IgD-negative memory B cell (primary cell): ENCODE measurements at regions not wholly inside any gene's neighbourhood (a gene's known extent, or its start where the extent isn't known, plus 50 kb on each side); places are given as distances from the start of the nearest gene placed in this dataset.

Source experiments
- H3K27ac Mint-ChIP-seq, 3 donors: one replicate each; pipeline ENCODE4 v1.8.0; 2020 to 2022; ENCODE audit warnings: mild to moderate bottlenecking in 3 of 3, mixed read lengths in 3 of 3, moderate library complexity in 1 of 3
- H3K27me3 Mint-ChIP-seq: one replicate; pipeline ENCODE4 v1.8.0; 2021; ENCODE audit warnings: mixed read lengths
- H3K36me3 Mint-ChIP-seq: one replicate; pipeline ENCODE4 v1.8.0; 2020; ENCODE audit warnings: mild to moderate bottlenecking, mixed read lengths
- H3K4me1 Mint-ChIP-seq, 3 donors: one replicate each; pipeline ENCODE4 v1.8.0; 2020 to 2022; ENCODE audit warnings: mixed read lengths in 3 of 3, mild to moderate bottlenecking in 1 of 3
- H3K4me3 Mint-ChIP-seq, 4 donors: one replicate each; pipeline ENCODE4 v1.8.0; 2020 to 2022; ENCODE audit warnings: mild to moderate bottlenecking in 4 of 4, mixed read lengths in 4 of 4, moderate library complexity in 3 of 4
- H3K9me3 Mint-ChIP-seq, 3 donors: one replicate each; pipeline ENCODE4 v1.8.0; 2020 to 2021; ENCODE audit warnings: mixed read lengths in 3 of 3, mild to moderate bottlenecking in 1 of 3

DNA sequence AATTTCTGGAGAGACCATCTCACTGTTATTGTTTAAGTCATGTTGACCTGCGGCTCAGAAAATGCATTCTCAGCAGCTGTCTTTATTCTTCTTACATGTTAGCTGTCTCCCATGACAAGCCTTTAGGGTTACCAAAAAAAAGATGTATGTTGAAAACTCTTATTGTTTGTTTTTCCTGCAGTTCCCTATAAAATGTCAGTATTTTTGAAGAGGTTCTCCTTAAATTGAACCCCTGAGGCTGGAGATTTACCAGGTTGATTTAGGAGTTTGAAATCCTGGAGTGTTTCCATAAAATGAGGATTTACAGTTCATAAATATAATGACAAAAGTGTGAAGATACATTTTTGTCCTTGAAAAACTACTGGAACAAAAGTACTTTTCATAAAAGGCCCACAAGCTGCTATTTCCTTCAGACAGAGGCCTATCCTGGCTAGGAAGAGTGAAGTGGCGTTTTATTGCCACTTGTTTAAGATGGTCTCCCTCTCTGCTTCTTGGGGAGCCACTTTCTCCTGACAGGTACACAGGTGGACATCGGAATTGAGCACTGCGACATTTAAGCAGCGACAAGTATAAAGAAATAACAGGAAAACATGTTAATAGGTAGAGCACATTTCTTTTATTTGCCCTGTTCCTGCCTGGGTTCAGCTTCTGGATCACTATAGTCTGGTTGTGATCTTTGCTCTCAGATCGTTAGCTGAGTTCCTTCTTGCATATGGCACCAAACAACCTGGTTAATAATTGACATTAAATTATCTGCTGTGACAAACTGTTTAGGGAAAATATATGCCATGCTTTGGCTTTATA, 344.8 kb upstream of the RPS23 start:
- no peaks in the 10 kb centered on the region for H3K27me3 Mint-ChIP-seq
- H3K9me3 Mint-ChIP-seq = peaks cover 0 to 5% (median 1%) of the 10 kb centered on the region in 3 donors
- H3K4me3 Mint-ChIP-seq = no peak overlapping the region
- H3K4me1 Mint-ChIP-seq = peaks cover 0 to 1% (median 0%) of the 10 kb centered on the region in 3 donors
- peak overlapping the region in 1 of 3 donors; percentile 72 for H3K27ac Mint-ChIP-seq
- no peaks in the 10 kb centered on the region for H3K36me3 Mint-ChIP-seq

DNA sequence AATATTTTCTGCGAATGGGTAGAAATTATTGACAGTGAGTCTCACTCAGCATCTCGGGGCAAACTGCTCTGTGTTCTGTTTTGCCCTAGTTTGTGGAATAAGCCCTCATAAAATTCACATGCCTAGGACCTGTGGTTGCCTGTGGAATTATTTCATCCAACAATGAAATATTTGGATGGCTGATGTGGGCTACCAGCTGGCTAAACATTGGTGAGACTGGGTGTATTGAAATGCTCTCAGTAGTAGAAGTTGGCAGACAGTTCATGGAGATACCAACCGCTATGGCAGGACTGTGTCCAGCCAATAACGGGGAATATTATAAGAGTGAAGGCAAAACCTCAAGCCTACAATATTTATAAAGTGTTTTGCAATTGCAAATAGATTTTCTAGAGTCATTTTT, 344.1 kb upstream of the RPS23 start:
- peaks cover 0 to 1% (median 0%) of the 10 kb centered on the region in 3 donors for H3K4me1 Mint-ChIP-seq
- no peaks in the 10 kb centered on the region for H3K36me3 Mint-ChIP-seq
- H3K27ac Mint-ChIP-seq = no peak overlapping the region
- H3K4me3 Mint-ChIP-seq = no peak overlapping the region
- no peaks in the 10 kb centered on the region for H3K27me3 Mint-ChIP-seq
- peaks cover 1 to 5% (median 4%) of the 10 kb centered on the region in 3 donors for H3K9me3 Mint-ChIP-seq

DNA sequence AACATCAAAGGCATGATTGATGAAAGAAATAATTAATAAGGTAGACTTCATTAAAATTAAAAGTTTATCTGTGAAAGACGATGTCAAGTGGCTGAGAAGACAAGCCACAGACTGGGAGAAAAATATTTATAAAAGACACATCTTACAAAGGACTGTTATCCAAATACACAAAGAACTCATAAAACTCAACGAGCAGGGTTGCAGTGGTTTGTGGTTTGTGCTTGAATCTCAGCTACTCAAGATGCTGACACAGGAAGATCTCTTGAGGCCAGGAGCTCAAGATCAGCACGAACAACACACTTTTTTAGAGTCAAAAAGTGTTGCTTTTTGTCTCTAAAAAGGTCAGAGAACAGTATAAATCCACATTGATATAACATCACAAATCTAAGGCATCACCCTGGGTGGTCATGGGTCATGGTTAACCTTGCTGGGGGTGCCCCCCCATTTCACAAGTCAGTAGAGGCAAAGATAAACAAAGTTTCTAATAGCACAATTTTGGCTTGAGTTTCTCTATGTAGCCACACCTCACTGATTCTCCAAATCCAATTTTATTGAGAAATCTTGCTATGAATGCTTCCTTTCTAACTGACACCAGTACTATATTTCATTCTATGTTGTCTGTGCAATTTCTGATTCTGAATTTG, 342.9 kb upstream of the RPS23 start:
- Mint-ChIP-seq H3K27ac (no peak overlapping the region), H3K9me3 (peaks cover 1 to 5% (median 5%) of the 10 kb centered on the region in 3 donors), H3K36me3 (no peaks in the 10 kb centered on the region), H3K4me3 (no peak overlapping the region), H3K27me3 (no peaks in the 10 kb centered on the region), H3K4me1 (peaks cover 0 to 1% (median 0%) of the 10 kb centered on the region in 3 donors)

DNA sequence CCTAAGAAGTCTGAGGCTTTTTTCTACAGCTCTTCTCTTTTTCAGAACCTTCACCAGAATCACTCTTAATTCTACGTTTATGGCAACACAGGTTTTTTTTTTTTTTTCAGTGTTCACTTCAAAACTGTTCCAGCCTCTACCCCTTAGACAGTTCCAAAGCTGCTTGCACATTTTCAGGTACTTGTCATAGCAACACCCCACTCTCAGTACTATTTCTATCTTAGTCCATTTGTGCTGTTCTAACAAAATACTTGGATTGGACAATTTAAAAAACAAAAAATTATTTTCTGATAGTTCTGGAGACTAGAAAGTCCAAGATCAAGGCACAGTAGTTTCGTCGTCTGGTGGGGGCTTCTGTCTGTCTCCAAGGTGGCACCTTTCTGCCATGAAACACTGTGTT, 340.9 kb upstream of the RPS23 start:
- Mint-ChIP-seq H3K4me3 (no peak overlapping the region), H3K9me3 (peaks cover 3 to 10% (median 10%) of the 10 kb centered on the region in 3 donors), H3K4me1 (peaks cover 0 to 1% (median 0%) of the 10 kb centered on the region in 3 donors), H3K27ac (no peak overlapping the region), H3K36me3 (no peaks in the 10 kb centered on the region), H3K27me3 (no peaks in the 10 kb centered on the region)

DNA sequence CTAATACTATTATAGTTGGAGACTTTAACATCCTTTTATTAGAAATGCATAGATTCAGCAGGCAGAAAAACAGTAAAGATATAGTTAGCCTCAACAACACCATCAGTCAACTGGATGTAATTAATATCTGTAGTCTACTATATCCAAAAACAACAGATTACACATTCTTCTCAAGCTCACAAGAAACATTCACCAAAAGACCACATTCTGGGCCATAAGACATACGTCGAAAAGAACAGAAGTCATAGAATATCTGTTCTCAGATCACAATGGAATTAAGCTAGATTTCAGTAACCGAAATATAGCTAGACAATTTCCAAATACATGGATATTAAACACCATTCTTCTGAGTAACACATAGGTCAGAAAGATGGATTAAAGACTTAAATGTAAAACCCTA, 336.6 kb upstream of the RPS23 start:
- Mint-ChIP-seq H3K4me3 (no peak overlapping the region), H3K27me3 (no peaks in the 10 kb centered on the region), H3K27ac (no peak overlapping the region), H3K4me1 (no peaks in the 10 kb centered on the region), H3K36me3 (peaks cover 3% of the 10 kb centered on the region), H3K9me3 (peaks cover 2 to 10% (median 5%) of the 10 kb centered on the region in 3 donors)

DNA sequence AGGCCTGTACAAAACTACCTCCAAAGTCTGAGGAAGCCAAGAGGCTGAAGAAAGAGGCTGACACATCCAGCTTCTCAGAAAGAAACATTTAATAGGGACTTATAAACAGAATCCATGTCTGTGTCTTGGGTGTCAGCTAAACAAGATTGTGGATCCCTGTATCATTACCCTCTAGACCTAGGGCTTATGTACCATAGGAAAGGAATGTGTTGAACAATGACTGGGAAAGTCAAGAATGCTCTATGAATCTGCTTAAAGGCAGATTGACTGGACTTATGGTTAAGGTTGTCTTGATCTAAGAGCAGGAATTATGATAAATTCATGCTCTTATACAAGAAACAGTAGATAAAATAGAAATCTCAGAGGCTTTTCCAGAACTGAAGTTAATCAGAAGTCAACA, 335.7 kb upstream of the RPS23 start:
- Mint-ChIP-seq H3K27ac (no peak overlapping the region), H3K36me3 (peaks cover 3% of the 10 kb centered on the region), H3K4me1 (no peaks in the 10 kb centered on the region), H3K9me3 (peaks cover 2 to 10% (median 5%) of the 10 kb centered on the region in 3 donors), H3K27me3 (no peaks in the 10 kb centered on the region), H3K4me3 (no peak overlapping the region)

DNA sequence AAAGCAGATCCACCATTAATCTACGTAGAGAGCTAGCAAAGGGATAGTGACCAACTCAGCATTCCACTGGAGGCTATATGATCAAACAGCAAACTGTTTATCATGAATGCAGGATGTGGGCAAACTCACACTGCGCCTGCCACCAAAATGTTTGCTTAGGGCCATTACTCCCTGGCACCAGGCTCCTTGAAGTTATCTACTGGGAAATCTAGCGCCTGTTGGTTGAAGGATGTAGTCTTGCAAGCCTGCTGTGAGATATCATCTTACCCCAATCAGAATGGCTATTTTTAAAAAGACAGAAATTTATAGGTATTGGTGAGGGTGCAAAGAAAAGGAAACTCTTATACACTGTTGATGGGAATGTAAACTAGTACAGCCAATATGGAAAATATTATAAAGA, 332.5 kb upstream of the RPS23 start:
- H3K36me3 Mint-ChIP-seq = peaks cover 3% of the 10 kb centered on the region
- peaks cover 2 to 7% (median 5%) of the 10 kb centered on the region in 3 donors for H3K9me3 Mint-ChIP-seq

DNA sequence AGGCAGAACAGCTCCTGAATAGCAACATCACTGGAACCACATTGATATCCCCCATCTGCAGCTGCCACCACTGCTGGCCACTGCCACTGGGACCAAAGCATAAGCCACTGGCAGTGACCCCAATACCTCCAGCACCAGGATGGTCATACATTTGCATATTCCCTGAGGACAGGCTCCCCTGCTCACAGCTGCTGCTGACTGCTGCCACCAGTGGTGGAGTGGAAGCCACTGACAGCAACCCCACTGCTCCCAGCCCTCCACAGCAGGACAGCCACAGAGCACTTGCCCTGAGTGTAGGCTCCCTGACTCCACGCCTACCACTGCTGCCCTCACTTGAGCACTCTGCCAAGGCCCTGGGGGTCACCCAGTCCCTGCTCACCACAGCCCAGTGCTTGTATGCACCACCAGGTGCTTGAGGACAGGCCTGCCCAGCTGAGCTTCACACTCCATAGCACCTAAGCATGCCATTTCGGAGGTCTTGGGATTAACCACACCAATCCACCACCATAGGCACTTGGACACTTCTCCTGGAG, 327.4 kb upstream of the RPS23 start:
- peaks cover 0 to 4% (median 2%) of the 10 kb centered on the region in 3 donors for H3K9me3 Mint-ChIP-seq
- no peaks in the 10 kb centered on the region for H3K27me3 Mint-ChIP-seq
- no peaks in the 10 kb centered on the region for H3K4me1 Mint-ChIP-seq
- no peak overlapping the region for H3K4me3 Mint-ChIP-seq
- H3K27ac Mint-ChIP-seq = no peak overlapping the region
- no peaks in the 10 kb centered on the region for H3K36me3 Mint-ChIP-seq

More for the DNA sequence above, 332.5 kb upstream of the RPS23 start:
- Mint-ChIP-seq H3K27me3 (no peaks in the 10 kb centered on the region), H3K4me1 (no peaks in the 10 kb centered on the region), H3K27ac (no peak overlapping the region), H3K4me3 (no peak overlapping the region)

DNA sequence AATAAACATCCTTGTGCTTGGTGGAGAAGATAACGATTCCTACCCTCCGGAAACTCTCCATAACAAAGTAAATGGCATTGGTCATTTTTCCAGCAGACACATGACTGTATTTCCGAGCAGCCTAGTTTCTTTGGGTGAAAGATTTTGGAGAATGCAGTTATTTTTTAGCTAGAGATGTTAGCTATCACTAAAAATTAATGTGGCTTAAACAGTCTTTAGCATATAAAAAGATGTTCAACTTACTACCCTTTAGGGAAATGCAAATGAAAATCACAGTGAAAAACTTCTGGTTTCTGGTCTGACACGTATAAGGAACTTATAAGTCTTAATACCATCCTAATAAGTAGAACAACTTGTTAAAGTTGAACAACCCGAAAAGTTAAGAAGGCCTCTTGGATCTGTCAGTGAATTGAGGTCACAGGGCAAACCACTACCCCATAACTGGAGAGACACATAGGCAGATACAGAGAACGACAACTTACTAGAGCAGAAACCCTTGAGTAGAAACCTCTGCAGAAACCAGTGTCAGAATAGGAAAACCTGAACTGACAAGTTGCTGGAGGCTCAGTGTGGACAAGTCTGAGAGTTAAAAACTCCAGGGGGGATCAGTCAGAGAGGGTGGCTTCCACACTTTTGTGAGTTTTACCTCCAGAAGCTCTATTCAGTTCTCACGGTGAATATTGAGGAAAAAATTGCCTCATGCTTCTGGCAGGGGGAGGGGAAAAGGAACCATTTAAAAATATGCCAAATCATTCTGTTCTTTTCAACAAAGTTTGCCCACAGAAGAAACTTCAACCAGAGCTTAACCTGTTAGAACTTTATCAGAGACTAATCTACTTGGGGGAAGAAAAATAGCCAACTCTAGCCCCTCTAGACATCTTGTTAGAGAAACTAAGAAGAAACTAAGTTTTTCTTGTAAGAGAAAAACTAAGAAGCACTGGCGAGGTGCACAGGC, 325.2 kb upstream of the RPS23 start:
- Mint-ChIP-seq H3K4me3 (no peak overlapping the region), H3K27me3 (no peaks in the 10 kb centered on the region), H3K27ac (no peak overlapping the region), H3K4me1 (no peaks in the 10 kb centered on the region), H3K36me3 (no peaks in the 10 kb centered on the region), H3K9me3 (peaks cover 0 to 4% (median 2%) of the 10 kb centered on the region in 3 donors)

DNA sequence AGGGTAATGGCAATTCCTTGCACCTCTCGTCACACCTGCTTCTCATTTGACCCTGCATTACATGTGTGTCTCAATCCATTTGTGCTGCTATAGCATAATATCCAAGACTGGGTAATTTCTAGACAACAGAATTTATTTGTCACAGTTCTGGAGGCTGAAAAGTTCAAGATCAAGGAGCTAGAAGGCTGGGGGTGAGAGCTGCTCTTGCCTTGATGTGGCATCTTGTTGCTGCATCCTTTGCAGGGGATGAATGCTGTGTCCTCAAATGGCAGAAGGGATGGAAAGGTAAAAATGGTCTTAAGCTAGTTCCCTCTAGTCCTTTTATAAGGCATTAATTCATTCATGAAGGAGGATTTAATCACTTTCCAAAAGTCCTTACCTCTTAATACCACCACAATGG, 323.7 kb upstream of the RPS23 start:
- Mint-ChIP-seq H3K36me3 (no peaks in the 10 kb centered on the region), H3K4me3 (no peak overlapping the region), H3K4me1 (no peaks in the 10 kb centered on the region), H3K27me3 (no peaks in the 10 kb centered on the region), H3K9me3 (peaks cover 0 to 2% (median 0%) of the 10 kb centered on the region in 3 donors), H3K27ac (no peak overlapping the region)

DNA sequence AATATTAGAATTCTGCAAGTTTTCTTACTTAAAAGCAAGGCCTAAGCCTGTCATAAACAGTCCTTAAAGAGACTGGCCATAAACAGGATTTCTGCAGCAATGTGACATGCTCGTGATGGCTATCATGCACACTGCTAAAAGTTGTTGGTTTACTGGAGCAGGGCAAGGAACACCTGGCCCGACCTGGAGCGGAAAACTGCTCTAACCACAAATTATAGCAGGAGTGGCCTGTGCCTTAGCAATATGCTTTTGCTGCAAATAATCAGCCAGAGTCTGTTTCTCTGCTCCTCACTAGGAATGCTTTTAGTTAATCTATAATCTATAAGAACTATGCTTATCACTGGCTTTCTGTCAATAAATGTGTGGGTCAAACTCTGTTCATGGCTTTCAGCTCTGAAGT, 322.9 kb upstream of the RPS23 start:
- no peaks in the 10 kb centered on the region for H3K4me1 Mint-ChIP-seq
- no peaks in the 10 kb centered on the region for H3K27me3 Mint-ChIP-seq
- no peak overlapping the region for H3K4me3 Mint-ChIP-seq
- no peak overlapping the region for H3K27ac Mint-ChIP-seq
- H3K9me3 Mint-ChIP-seq = peaks cover 0 to 2% (median 0%) of the 10 kb centered on the region in 3 donors
- no peaks in the 10 kb centered on the region for H3K36me3 Mint-ChIP-seq

DNA sequence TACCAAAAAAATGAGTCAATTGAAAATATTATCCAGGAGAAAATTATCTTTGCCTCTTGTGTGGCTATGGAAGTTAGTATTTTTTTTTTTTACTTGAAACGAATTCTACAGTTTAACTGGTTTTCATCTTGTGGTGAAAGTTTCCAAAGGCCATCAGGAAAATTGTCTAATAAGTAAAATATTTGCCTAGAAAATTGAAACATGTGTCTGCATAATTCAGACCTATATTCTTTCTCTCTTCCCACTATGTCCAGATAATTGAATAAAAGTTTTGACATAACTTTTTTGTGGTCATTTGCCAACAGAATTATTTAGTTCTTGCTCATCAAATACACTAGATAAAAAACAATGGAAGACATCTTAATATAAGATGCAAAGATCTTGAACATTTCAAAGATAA, 321.5 kb upstream of the RPS23 start:
- no peaks in the 10 kb centered on the region for H3K36me3 Mint-ChIP-seq
- H3K4me1 Mint-ChIP-seq = no peaks in the 10 kb centered on the region
- peaks cover 0 to 2% (median 0%) of the 10 kb centered on the region in 3 donors for H3K9me3 Mint-ChIP-seq
- no peak overlapping the region for H3K27ac Mint-ChIP-seq
- H3K27me3 Mint-ChIP-seq = no peaks in the 10 kb centered on the region
- H3K4me3 Mint-ChIP-seq = no peak overlapping the region

DNA sequence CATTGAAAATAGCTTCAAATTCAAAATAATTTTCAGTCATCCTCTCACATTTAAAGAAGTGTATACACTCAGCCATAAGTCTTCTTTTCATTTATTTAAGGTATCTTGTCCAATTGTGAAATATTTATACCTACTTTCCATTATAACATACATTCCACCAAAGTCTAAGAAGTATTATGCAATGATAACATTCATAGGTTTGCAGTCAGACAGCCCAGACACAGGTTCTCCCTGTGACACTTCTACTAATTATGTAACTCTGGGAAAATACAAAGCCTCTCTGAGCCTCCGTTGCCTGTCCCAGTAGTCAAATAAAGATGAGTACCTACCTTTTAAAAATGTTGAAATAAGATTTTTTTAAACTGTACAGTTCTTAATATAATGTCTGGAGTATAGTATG, 320.9 kb upstream of the RPS23 start:
- H3K9me3 Mint-ChIP-seq = peaks cover 0 to 2% (median 0%) of the 10 kb centered on the region in 3 donors

DNA sequence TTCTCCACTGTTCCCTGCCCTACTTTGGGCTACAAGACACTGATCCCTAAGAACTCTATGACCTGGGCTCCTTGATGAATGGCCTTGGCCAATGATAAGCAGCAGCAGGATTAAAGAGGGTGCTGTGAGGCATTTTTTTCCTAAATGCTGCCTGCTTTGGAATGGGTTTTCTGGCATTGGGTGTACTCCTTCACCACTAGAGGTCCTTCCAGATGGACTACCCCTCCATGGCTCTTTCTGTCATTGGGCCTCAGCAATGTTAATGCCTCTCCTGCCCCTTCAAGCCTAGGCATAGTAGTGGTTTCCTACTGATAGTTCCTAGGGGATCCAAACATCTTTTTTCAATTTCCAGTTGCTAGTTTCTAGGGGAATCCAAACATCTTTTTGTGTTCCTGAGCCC, 319.3 kb upstream of the RPS23 start:
- H3K27me3 Mint-ChIP-seq = no peaks in the 10 kb centered on the region
- no peaks in the 10 kb centered on the region for H3K36me3 Mint-ChIP-seq
- H3K4me1 Mint-ChIP-seq = no peaks in the 10 kb centered on the region
- H3K27ac Mint-ChIP-seq = no peak overlapping the region
- no peak overlapping the region for H3K4me3 Mint-ChIP-seq
- H3K9me3 Mint-ChIP-seq = peaks cover 0 to 2% (median 0%) of the 10 kb centered on the region in 3 donors

More for the DNA sequence above, 320.9 kb upstream of the RPS23 start:
- Mint-ChIP-seq H3K4me1 (no peaks in the 10 kb centered on the region), H3K36me3 (no peaks in the 10 kb centered on the region), H3K27ac (no peak overlapping the region), H3K4me3 (no peak overlapping the region), H3K27me3 (no peaks in the 10 kb centered on the region)

DNA sequence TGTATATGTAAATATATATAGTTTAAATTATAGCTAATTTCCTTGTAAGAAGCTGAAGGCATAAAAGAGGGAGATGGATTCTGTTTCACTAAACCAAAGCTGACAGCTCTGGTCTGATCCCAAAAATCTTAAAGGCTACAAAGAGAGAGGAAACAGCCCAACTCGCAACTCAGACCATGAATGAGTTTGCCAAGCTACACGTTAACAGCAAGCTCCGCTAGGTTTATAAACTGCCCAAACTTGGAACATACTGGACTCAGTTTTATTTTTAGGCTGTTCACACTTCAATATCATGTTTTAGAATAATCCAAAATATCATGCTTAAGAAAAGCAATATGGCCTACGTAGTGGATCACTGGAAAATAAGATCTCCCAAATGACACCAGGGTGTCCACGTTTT, 318.3 kb upstream of the RPS23 start:
- Mint-ChIP-seq H3K36me3 (no peaks in the 10 kb centered on the region), H3K27ac (no peak overlapping the region), H3K4me3 (no peak overlapping the region), H3K9me3 (peaks cover 0 to 2% (median 0%) of the 10 kb centered on the region in 3 donors), H3K27me3 (no peaks in the 10 kb centered on the region), H3K4me1 (no peaks in the 10 kb centered on the region)
